ENCODE measurements at regions not wholly inside any gene's neighbourhood (a gene's known extent, or its start where the extent isn't known, plus 50 kb on each side); places are given as distances from the start of the nearest gene placed in this dataset.
"Not testable (repeated sequence)": the region's sequence is repeated elsewhere in the genome, so short reads cannot be mapped to it uniquely, and the experiment has no call there.

GRCh38 chr1:55304229-55304740, 89.1 kb upstream of the USP24 start:
- no peak for DNase-seq

GRCh38 chr1:55302972-55303371, 87.8 kb upstream of the USP24 start:
- no peak for DNase-seq

GRCh38 chr1:55301912-55302311, 86.7 kb upstream of the USP24 start:
- DNase-seq: no peak

GRCh38 chr1:55300975-55301374, 85.8 kb upstream of the USP24 start:
- no peak for DNase-seq

- no peak for DNase-seq
Measured at GRCh38 chr1:55298167-55298894, 83.2 kb upstream of the USP24 start.

GRCh38 chr1:55296247-55296646, 81.1 kb upstream of the USP24 start:
- DNase-seq: not testable (repeated sequence)

- DNase-seq: no peak
Measured at GRCh38 chr1:55289614-55290013, 74.5 kb upstream of the USP24 start.

GRCh38 chr1:55289042-55289441, 73.9 kb upstream of the USP24 start:
- no peak for DNase-seq

- DNase-seq: no peak
Measured at GRCh38 chr1:55288245-55288644, 73.1 kb upstream of the USP24 start.

- DNase-seq: no peak
Measured at GRCh38 chr1:55287723-55288122, 72.6 kb upstream of the USP24 start.

- peak; percentile 23 for DNase-seq
Measured at GRCh38 chr1:55286856-55287602, 71.9 kb upstream of the USP24 start.

GRCh38 chr1:55285834-55286233, 70.7 kb upstream of the USP24 start:
- no peak for DNase-seq

- peak; percentile 57 for DNase-seq
Measured at GRCh38 chr1:55284856-55285255, 69.7 kb upstream of the USP24 start.

- DNase-seq: no peak
Measured at GRCh38 chr1:55282058-55282457, 66.9 kb upstream of the USP24 start.

- DNase-seq: peak; percentile 37
Measured at GRCh38 chr1:55280731-55281130, 65.6 kb upstream of the USP24 start.

GRCh38 chr1:55279627-55280026, 64.5 kb upstream of the USP24 start:
- DNase-seq: no peak

- no peak for DNase-seq
Measured at GRCh38 chr1:55278378-55278777, 63.2 kb upstream of the USP24 start.

- DNase-seq: peak; percentile 84
Measured at GRCh38 chr1:55277377-55278130, 62.4 kb upstream of the USP24 start.

- DNase-seq: no peak
Measured at GRCh38 chr1:55276671-55277376, 61.7 kb upstream of the USP24 start.

- peak; percentile 57 for DNase-seq
Measured at GRCh38 chr1:55275941-55276341, 60.8 kb upstream of the USP24 start.

GRCh38 chr1:55275151-55275748, 60.1 kb upstream of the USP24 start:
- DNase-seq: no peak

GRCh38 chr1:55272994-55273393, 57.8 kb upstream of the USP24 start:
- no peak for DNase-seq
